Astrocyte (in vitro differentiated cells and primary cell): ENCODE measurements at regions not wholly inside any gene's neighbourhood (a gene's known extent, or its start where the extent isn't known, plus 50 kb on each side); places are given as distances from the start of the nearest gene placed in this dataset.

Experiments used
- EZH2 ChIP-seq: IDR thresholded peaks from 2 replicates; pipeline ENCODE4 v1.6.1; 2012; ENCODE audit warnings: mild to moderate bottlenecking, low read length, inconsistent platforms; ENCODE audit not compliant: insufficient read depth
- TF ChIP-seq, protein P1 (sequence below): IDR thresholded peaks from 2 replicates; pipeline ENCODE4 v1.5.1; 2011; ENCODE audit warnings: low read depth, mild to moderate bottlenecking, inconsistent platforms, low read length, moderate library complexity; ENCODE audit not compliant: insufficient read depth

DNA sequence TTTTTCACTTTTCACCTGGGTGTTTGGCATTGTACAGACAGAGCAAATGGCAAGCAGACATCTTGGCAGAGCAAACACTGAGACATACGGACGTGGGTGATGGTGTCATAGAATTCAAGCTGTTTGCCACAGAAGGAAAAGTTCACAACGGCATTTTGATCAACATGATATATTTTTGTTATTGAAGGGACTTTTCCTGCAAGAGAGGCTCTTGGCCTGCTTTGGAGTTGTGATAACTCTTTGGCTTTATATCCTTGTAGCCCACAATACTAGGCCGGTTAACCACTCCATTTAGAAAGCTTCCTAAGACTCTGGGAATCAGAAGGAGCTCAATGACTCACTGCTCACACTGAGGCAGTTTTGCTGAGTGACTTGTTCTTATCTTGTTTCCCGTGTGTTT is 1038.3 kb downstream of the TLE1 start:
- TF ChIP-seq, protein P1, sequence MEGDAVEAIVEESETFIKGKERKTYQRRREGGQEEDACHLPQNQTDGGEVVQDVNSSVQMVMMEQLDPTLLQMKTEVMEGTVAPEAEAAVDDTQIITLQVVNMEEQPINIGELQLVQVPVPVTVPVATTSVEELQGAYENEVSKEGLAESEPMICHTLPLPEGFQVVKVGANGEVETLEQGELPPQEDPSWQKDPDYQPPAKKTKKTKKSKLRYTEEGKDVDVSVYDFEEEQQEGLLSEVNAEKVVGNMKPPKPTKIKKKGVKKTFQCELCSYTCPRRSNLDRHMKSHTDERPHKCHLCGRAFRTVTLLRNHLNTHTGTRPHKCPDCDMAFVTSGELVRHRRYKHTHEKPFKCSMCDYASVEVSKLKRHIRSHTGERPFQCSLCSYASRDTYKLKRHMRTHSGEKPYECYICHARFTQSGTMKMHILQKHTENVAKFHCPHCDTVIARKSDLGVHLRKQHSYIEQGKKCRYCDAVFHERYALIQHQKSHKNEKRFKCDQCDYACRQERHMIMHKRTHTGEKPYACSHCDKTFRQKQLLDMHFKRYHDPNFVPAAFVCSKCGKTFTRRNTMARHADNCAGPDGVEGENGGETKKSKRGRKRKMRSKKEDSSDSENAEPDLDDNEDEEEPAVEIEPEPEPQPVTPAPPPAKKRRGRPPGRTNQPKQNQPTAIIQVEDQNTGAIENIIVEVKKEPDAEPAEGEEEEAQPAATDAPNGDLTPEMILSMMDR, result no peak
- no peak for TF ChIP-seq EZH2
